CD4-positive, alpha-beta T cell treated with Interleukin-4 for 4 hours (primary cell): ENCODE measurements at regions not wholly inside any gene's neighbourhood (a gene's known extent, or its start where the extent isn't known, plus 50 kb on each side); places are given as distances from the start of the nearest gene placed in this dataset.
"Not testable (repeated sequence)": the region's sequence is repeated elsewhere in the genome, so short reads cannot be mapped to it uniquely, and the experiment has no call there.

Experiments
- DNase-seq: peaks from one replicate; pipeline ENCODE4 v3.0.0-alpha.2; 2020

DNA sequence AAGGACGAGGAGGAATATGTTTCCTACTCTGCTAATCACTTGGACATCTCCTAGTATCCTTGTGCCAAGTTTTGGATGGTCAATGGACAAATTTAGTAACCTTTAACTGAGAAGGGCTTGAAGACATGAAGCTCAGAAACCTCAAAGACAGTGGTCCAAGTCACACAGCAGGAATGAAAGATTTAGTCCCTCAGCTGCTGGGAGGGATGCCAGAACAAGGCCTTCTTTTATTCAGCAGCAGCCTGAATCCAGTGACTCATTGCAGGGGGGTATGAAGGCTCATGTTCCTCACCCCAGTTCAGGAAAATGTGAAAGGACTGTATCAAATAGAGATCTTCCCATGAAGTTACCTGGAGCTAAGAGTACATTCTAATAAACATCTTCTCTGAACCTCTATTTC, 214.9 kb upstream of the UGT8 start:
- no peak for DNase-seq

DNA sequence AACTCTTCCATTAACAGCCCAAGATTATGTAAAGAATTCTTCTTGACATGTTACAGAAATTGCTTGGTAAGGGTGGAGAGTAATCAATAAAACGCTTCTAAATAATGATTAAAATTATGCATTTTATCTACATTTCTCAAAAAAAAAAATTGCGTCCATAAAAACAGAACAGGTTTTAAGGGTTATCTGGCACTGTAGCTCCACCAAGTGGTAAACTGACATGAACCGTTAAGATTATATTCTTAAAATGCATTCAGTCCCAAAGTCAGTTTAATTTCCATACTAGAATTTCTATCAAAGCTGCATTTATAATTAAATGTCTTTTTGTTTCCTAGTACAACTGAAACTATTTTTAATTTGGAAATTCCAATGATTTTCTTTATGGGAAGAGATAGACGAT, 214.0 kb upstream of the UGT8 start:
- DNase-seq = peak; percentile 10

DNA sequence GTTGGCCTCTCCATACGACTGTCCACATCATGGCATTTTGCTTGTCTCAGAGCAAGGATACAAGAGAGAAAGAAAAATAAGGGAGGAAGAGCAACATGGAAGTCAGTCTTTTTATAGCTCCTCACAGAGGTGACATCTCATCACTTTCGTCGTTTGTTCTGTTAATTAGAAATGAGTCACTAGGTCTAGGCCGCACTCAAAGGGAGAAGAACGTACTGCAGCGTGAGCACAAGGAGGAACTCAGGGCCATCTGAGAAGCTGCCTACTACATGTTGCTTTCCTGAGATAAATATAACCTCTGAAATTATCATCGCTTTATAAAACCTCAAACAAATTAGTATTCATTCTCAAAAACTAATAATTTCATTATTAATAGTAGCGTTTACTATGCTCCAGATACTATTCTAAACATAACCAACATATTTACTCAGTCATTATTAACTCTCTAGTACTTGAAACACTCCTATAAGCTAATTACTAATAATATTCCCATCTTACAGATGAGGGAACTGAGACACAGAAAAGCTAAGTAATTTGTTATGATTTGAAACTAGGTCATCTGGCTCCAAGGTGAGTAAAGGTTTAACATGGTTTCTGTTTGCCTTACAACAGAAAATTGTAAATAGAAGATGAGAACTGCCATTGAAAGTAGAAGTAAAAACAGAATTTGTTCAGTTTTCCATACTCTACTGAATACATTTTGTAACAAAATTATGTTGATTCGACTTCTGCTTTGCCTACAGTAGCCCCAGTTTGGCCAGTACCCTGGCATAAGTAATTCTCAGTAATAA, 213.2 kb upstream of the UGT8 start:
- no peak for DNase-seq

DNA sequence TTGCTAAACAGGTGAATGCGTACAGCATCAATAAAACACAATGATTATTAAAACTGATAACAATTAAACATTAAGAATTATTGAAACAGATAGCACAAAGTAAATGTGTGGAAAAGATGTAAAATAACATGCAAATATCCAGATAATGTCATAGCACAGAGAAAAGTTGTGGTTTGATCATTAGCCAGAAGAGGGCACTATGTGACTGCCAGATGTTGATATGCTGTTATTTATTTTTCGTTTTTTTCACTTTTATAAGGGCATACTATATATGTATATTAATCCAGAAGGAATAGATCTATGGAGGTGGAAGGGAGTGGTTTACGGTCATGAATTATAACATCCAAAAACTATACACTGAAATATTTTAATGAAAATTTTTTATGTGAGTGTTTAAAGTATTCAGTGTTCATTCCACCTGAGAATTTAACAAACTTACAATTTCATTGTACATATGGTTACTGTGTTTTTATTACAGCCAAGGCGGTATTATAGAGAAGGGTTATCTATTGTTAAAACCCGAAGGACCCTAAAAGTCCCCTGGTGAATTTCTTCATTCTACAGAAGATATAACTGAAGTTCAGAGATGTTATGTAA, 211.9 kb upstream of the UGT8 start:
- DNase-seq = peak; percentile 6

DNA sequence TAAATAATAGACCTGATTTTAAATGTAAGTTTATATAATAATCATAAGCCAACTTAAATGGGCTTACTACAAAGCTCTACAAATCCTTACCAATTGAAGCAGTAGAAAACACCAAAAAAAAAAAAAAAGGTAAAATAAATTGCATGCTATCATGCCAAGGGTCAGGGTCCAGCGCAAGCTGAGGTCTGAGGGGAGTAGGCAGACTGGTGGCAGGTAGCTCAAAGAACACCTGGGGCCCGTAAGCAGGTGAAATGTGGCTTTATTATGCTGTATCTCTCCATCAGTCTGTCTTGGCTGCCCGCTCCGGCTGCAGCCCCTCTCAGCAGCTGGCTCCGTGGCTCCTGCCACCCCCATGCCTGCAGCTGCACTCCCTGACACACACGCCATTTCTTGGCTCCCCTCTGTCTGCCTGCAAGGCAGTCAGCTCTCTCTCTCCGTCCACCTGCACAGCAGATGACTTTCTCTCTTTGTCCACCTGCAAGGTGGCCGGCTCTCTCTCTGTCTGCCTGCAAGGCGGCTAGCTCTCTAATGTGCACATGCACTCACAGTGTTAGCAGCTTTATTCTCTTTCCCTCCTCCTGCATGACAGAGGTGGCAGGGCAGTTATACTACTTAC, 209.4 kb upstream of the UGT8 start:
- DNase-seq = no peak

DNA sequence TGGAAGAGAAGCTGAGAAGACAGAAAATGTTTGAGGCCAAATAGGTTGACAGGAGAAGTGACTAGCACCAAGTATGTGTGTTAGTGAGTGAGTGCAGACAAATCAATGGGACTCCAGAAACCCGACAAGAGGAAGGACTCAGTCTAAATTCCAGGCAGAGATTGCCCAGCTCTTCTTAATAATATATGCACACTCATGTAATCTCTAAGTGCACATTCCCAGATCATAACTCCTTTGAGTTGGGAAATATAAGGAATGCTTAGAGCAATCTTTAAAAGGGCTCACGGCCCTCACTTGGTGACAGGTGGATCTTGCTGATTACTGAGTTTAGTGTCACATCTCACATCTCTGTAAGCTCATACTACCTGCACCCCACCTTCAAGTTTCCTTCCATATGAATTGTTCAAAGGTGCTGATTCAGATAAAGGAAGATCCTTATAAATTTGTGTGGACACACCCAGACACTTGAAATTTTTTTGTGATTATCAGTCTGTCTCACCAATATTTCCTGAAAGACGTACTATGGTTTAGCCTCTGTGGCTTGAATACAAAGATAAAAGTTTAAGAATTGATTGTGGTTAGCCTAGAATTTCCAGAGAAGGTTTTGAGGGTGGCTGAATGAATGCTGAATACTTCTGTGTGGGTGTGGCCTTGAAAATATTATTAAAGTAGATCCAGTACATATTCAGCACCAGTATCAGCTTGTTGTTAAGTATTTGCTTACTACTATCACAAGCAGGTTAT, 205.1 kb upstream of the UGT8 start:
- DNase-seq = no peak

DNA sequence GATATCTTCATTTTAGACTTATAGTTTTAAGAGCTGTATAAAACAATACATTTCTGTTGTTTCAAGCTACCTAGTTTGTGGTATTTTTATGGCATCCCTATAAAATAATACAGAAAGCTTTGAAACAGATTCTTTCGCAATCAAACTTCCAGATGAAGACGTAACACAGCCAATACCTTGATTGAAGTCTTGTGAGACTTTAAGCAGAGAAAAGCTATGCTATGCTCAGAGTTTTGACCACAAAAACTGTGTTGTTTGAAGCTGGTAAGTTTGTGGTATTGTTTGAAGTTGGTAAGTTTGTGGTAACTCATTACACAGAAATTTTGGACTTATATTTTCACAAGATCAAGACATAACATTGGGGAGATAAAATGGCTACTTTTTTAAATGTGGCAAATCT, 201.8 kb upstream of the UGT8 start:
- DNase-seq = no peak

DNA sequence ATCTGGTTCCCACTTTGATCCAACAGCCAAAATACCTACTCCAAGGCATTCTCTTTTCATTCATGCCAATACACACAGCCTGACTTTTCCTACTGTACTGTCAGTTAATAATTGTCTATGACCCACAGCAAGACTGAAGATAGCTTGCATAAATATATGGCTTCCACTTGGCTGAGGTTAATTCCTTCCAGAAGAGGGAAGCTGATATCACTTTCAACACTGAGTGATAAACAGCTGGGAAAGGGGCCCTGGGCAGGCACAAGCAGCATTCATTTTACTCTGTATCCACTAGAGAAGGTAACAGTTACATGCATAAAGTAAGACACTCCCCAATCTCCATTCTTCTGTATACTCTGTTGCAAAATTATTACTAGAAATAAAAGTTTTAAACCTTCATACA, 200.2 kb upstream of the UGT8 start:
- no peak for DNase-seq

DNA sequence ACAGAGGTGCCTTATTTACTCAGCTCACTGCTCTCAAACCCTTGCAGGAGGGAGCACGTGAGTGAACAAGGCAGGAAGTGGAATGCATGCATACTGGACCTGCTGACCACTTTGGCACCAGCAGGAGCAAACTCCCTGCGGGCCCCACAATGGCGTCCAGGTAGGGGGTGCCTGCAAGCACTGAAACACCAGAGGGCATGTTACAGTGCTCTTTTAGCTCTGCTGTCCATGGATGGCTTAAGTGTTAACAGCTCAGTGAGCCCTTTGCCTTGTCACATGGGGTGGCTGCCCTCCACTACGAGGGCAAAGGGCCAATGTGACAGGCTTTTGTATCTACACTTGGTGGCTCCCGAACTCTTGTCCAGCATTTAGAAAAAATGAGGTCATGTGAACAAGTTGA, 199.5 kb upstream of the UGT8 start:
- DNase-seq = no peak

DNA sequence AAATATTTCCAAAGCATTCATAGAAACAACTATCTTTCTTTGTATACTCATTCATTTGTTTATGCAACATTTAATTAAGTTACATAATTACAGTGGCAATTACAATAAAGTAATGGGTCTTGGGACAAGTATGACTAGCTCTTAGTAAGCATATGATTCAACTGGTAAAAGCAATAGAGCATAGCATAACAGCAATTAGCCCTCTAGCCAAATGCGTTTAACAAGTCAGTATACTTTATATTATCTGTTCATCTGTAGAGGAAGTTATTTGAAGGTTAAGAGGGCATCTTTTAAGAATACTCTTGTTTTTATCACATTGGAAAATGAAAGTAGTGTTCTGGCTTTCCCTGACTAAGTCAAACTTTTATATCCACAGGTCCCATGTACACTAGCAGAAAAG, 198.1 kb upstream of the UGT8 start:
- DNase-seq = no peak

DNA sequence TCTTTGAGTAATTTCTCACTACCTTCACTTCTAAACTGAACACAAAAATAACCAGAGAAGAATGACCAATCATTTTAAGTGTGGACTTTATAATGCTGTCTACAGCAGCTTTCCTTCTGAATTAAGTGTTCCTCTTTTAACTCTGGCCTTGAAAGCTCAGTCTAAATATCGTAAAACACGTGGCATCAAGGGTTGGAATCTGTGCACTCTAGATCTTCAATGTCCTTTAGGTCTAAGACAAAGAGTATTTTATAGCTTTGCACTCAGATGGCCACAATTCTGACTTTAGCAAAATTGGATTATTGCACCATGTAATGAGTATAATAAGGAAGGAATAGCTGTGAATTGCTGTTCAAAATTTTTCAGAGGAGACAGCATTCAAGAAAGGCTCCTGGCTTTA, 197.1 kb upstream of the UGT8 start:
- no peak for DNase-seq

DNA sequence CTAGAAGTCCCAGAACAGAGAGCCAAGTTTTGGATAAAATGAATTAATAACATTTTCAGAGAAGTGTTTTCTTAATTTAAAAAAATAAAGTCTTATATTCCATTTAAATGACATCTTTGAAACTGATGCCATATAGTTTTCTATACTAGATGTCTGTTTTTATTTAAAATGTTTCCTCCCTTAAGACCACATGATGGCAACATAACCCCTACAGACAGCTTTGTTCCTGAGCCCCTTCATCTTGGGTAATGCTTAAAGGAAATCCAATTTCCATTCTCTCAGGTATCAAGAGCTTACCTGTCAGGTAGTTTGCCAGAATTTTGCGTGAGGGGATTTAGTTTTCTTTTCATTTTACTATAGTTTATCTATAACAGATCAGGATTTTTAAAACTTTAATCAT, 181.4 kb upstream of the UGT8 start:
- no peak for DNase-seq

DNA sequence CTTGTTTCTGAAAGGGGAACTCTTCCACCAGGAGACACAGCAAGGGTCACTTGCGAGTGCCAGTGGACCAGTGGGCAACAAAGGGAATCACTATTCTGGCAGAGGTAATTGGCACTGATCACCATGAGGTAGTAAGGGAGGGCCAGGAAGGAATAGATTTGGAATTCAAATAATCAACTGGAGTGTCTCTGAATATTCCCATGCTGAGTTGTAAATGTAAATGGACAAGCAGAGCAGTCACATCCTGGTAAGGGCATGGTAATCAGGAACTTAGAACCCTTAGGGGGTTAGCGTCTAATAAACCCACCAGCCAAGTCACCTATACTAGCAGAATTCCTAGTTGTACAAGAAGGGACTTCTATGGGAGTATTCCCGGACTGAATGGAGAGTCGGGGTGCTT, 178.5 kb upstream of the UGT8 start:
- DNase-seq = no peak

DNA sequence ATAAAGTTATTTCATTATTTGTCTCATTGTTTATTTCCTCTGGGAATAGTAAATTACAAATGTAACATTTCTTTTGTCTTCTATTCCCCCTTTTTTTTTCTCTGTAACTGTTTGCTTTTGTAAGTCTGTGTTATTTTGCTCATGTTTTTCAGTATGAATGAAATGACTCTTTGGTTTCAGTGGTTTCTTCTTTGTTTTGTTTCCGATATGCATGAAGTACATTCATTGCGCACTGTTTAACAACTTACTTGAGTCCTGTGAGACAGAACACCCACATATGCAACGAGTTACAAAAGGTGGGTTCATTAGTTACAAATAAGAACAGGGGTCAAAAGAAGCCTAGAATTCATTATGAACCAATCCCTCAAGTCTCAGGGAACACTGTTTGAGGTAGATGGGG, 175.0 kb upstream of the UGT8 start:
- no peak for DNase-seq

DNA sequence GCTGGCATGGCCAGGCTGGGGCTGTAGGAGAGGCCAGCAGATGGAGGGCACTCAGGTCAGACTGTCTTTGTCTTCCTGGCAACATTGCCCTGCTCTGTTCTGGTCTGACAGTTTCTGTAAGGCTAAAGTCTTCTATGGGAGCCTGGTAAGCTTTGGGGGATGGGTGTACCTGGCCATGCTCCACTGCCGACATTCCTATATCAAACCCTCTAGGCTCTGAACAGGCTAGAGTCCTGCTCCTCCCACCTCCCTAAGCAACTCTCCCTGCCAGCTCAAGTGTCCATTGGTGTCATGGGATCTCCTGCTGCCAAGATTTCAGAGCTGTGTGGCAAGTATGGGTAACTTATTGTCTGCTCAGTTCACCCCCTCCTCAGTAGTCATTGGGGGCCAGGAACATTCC, 163.5 kb upstream of the UGT8 start:
- no peak for DNase-seq

DNA sequence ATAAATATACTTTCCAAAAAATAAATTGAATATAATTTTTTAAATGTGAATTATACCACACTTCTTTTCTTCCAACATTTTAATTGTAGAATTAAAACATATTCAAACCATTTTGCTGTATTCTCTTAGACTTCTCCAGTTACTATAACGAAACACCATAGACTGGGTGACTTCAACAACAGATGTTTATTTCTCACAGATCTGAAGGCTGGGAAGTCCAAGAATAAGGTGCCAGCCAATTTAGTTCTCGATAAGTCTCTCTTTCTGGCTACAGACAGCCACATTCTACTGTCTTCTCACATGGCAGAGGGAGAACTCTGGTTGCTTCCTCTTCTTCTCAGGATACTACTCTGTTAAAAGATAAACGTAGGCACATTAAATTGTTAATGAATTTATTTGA, 155.8 kb upstream of the UGT8 start:
- DNase-seq = no peak

DNA sequence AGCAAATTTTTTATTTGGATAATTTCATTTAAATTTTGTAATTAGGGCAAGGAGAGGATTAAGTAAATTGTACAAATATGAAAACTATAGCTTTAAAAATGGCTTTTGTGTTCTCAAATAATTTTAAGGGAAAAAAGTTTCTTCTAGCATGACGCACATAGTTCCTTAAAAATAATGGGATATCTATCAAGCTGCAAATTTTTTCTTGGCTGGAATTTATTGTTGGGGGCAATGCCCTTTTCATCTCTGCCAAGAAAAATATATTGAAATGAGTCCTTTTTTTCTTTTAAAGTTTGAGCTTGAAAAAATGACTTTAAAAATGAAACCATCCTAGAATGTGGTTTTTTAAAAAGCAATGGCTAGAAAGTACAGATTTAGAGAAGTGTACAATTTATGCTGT, 154.4 kb upstream of the UGT8 start:
- no peak for DNase-seq

DNA sequence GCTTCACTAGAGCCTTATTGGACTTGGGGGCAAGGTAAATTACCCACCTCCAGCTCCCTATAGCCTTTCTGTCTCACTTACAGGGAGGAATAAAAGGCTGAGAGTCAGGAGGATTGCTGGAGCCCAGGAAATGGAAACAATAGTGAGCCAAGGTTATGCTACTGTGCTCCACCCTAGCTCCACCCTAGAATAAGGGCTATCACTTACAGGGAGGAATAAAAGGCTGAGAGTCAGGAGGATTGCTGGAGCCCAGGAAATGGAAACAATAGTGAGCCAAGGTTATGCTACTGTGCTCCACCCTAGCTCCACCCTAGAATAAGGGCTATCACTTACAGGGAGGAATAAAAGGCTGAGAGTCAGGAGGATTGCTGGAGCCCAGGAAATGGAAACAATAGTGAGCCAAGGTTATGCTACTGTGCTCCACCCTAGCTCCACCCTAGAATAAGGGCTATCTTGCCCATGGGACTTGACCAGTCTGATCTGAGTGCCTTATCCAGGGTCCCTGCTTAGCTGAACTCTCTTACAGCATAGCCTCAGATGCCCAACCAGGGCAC, 150.6 kb upstream of the UGT8 start:
- DNase-seq = not testable (repeated sequence)

DNA sequence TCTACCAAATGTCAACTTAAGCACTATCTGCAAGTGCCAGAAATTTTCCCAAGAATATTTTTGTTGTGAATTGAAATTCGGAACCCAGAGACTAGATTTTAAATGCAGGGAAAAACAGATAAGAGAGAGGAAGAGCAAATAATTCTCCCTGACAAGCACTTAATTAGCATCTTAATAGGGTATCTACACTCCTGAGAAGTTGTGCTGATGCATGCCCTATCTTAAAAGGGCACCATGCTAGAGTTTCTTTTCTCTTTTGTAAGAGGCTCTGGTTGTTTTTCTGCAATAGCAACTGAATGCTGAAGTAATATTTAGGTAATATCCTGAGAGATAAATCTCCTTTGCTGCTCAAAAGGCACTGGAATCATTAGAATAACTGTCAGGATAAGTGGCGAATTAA, 139.9 kb upstream of the UGT8 start:
- no peak for DNase-seq

DNA sequence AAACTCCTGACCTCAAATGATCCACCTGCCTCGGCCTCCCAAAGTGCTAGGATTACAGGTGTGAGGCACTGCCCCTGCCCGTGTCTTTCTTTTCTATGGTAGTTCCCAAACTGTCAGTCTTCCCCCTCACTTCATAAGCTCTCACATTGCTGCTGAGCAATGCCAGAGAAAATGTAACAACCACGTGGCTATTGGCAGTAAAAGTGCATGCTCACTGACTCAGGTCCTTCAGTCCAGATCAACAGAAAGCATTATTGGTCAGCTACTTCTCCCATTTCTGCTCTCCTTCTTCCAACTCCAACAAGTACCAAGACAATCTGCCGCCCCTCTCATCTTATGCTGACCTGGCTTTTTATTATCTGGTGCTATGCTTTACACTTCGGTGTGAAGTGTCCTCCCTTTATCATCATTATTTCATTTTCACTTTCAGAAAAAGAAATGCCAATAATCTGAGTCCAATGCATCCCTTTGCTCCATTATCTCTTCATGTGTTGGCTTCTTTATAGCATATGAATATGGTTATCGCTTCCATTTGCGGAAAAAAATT, 133.8 kb upstream of the UGT8 start:
- DNase-seq = no peak

DNA sequence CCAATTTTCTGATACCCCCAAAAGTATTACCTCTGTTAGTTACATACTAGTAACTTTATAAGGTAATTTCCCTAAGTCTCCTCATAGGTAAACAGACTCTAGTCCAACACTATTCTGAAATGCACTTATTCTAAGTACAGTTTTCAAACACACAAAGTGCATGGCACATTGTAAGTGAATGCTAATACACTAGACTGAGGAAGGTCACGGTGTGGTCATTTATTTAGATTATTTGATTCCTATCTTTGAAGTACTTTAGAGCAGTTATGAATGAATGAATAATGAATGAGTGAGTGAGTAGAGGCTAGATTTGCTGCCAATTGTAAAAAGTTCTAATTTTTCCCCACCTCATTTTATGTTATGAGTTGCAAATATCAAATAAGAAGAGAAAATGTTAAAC, 132.8 kb upstream of the UGT8 start:
- DNase-seq = no peak

DNA sequence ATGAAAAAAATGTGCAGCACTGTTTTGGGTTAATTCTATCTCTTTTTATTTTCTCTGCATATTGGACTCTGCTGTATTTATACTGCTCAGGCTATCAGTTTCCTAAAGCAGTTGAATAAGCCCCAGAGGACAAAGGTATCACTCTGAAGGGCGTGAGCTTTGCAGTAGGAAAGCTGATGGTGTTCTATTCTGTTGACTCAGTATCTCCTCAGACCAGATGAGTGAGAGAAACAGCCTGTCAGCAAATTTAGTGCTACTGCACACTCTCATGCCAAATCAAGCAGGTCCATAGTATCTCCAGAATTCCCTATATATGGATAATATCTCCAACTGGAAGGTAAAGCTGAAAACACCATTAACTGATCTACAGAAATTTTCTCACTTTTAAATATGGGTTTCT, 132.3 kb upstream of the UGT8 start:
- no peak for DNase-seq
